GM10248 (cell line): ENCODE measurements at regions not wholly inside any gene's neighbourhood (a gene's known extent, or its start where the extent isn't known, plus 50 kb on each side); places are given as distances from the start of the nearest gene placed in this dataset.

Experiments
- CTCF ChIA-PET: fragments of 300-600 bp; sonication (Branson Sonifier 250); formaldehyde crosslinking; extraction: SDS; loops from one replicate; lab custom pipeline; 2021; ENCODE audit warnings: antibody characterized with exemption; lab: Yijun Ruan, JAX
- POLR2A ChIA-PET: fragments of 350-650 bp; sonication (Branson Sonifier 250); formaldehyde crosslinking; extraction: SDS; loops from one replicate; lab custom pipeline; 2020; ENCODE audit warnings: antibody characterized with exemption; lab: Yijun Ruan, JAX
- DNase-seq: peaks from one replicate; pipeline ENCODE4 v3.0.0; 2012; ENCODE audit errors: extremely low spot score
- TF ChIP-seq, protein P1 (sequence below): IDR thresholded peaks from 2 replicates; pipeline ENCODE4 v1.5.1; 2012; ENCODE audit warnings: mild to moderate bottlenecking, low read depth; ENCODE audit errors: extremely low read depth, missing control alignments, control extremely low read depth

DNA sequence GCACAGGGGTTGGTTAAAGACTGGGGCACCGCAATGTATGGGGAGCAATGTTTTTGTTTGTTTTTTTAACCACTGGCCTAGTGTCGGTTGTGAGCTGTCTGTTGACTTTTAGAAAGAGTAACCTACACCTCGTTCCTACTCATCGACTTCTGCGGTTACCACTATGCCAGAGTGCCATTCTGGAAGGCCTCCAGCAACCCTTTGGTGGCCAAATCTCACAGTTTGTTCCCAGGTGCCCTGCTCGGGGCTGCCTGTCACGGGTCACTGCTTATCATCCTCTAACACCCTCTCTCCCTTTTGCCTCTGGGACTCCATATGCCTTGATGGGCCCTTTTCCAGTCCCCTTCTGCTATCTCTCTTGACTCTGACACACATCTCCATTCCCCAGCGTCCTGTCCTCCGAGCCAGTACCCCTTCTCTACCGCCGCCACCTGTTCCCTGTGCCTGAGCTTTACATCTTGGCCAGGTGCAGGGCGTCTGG, 290.4 kb upstream of the C2CD4B start:
- ChIA-PET CTCF (no interaction called here), POLR2A (no interaction called here)
- no peak for DNase-seq
- TF ChIP-seq, protein P1, sequence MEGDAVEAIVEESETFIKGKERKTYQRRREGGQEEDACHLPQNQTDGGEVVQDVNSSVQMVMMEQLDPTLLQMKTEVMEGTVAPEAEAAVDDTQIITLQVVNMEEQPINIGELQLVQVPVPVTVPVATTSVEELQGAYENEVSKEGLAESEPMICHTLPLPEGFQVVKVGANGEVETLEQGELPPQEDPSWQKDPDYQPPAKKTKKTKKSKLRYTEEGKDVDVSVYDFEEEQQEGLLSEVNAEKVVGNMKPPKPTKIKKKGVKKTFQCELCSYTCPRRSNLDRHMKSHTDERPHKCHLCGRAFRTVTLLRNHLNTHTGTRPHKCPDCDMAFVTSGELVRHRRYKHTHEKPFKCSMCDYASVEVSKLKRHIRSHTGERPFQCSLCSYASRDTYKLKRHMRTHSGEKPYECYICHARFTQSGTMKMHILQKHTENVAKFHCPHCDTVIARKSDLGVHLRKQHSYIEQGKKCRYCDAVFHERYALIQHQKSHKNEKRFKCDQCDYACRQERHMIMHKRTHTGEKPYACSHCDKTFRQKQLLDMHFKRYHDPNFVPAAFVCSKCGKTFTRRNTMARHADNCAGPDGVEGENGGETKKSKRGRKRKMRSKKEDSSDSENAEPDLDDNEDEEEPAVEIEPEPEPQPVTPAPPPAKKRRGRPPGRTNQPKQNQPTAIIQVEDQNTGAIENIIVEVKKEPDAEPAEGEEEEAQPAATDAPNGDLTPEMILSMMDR, result no peak

DNA sequence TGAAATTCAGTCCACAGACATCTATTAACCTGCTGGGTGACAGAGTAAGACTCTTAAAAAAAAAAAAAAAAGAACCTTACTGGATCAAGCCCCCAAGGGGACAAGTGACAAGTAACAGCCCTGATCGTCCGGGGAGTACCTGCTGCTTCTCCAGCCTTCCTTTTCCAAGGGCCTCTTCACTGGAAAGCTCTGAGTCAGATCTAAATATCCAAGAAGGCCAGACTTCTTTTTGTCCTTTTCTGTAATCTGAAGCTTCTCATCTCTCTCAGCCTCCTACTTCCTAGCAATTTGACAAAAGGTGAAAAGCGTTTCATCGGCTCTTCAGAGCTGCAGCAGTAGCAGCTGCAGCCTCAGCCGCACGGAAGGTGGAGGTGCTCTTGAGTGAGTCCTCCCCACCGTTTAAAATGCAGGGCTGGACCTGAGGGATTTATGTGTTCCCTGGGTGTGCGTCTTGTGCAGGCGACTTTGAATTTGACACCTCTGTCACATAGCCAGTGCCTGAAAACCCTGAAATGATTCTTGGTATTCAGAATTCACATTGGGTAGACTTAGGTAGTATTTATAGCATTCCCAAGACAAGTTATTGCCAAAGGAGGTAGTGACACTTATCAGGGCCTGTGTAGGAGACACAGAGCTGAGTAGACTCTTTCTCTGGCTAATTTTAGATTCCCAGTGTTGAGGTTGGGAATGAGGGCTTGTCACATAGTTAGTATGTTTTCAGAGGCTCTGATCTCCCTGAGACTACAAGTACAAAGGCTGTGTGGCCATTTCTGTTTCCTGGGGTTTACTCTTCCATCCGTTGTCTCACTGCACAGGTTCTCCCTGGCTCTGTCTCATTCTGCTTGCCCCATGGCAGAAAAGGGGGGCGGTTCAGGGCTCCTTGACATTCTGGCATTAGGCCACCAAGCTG, 291.2 kb upstream of the C2CD4B start:
- no peak for DNase-seq
- ChIA-PET CTCF (interaction anchor here (1.8 kb wide), 1 partner anchor 10 kb away, joined by 6 read pairs; no protein-coding TSS in a partner anchor), POLR2A (no interaction called here)
- TF ChIP-seq, protein P1, result no peak

DNA sequence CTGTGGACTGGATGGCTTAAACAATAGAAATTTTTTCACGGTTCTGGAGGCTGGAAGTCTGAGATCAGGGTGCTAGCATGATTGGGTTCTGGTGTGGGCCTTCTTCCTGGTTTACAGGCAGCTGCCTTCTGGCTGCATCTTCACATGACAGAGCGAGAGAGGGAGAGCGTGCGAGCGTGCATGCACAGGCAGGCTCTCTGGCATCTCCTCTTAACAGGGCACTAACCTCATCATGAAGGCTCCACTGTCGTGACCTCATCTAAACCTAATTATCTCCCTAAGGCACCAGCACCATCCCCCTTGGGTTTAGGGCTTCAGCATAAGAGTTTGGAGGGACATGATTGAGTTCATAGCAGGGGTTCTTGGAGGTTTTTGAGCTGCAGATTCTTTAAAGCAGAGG, 292.0 kb upstream of the C2CD4B start:
- DNase-seq, result no peak
- POLR2A ChIA-PET, result no interaction called here
- CTCF ChIA-PET, result interaction anchor here (1.8 kb wide), 1 partner anchor 11 kb away, joined by 6 read pairs; no protein-coding TSS in a partner anchor
- TF ChIP-seq, protein P1, result no peak

DNA sequence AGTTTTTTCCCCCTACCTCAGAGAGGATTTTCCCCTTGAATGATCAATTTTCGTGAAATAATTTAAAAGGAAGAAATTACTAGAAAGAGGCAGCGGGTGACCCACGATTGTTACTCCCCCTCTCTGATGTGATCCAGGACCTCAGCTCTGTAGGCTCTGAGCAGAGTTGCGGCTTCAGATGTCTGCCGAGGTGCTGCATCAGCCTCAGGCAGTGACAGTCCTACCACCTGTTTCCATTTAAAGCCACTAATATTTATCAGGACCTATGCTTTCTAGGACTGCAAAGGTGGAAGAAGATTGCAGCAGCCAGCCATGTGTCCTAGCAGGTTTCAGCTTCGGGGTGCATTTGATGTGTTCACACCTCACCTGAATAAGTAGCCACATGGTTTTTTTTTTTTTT, 294.8 kb upstream of the C2CD4B start:
- TF ChIP-seq, protein P1, result no peak
- DNase-seq, result no peak
- ChIA-PET CTCF (no interaction called here), POLR2A (no interaction called here)

DNA sequence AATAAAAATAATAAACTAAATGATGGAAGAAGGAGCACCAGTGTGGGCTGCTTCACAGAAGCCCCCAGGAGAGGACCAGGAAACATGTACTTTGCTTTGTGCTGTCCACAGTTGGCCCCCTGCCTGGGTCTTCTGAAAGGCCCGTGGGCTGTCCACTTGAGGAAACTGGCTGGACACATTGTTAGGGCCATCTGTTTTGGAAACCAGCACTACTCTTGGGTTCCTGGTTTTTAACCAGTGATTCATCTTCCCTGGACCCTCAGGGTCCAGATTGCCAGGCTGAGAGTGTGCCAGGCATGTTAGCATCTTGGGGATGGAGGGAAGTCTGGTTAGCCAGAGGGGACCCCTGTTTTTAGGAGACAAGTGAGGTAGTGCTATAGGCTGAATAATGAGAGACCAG, 297.2 kb upstream of the C2CD4B start:
- TF ChIP-seq, protein P1, result no peak
- ChIA-PET POLR2A (no interaction called here), CTCF (no interaction called here)
- DNase-seq, result no peak

DNA sequence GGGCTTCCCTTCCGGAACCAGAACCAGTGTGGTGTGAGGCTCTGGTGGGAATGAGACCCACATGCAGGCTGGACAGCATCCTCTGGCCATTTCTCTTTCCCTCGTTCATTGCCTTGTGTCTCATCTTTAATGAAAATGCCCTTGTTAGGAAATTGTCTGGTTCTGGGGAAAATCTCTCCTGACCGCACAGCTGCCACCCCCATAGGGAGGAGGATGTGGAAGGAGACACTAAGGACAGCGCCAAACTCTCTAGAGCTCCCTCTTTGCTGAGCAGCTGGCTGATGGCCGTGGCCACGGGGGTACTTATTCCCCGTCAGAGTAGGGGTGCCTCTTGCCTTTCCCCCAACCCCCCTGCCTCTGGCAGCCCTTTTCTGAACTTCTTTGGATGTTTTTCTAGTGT, 297.6 kb upstream of the C2CD4B start:
- CTCF ChIA-PET, result no interaction called here
- TF ChIP-seq, protein P1, result no peak
- no peak for DNase-seq
- POLR2A ChIA-PET, result no interaction called here
